AG08395 (cell line): ENCODE measurements at regions not wholly inside any gene's neighbourhood (a gene's known extent, or its start where the extent isn't known, plus 50 kb on each side); places are given as distances from the start of the nearest gene placed in this dataset.
"Not testable (repeated sequence)": the region's sequence is repeated elsewhere in the genome, so short reads cannot be mapped to it uniquely, and the experiment has no call there.

ENCODE experiments used
- DNase-seq: peaks from one replicate; pipeline ENCODE4 v3.0.0; 2012; ENCODE audit warnings: mixed read lengths, low spot score

DNA sequence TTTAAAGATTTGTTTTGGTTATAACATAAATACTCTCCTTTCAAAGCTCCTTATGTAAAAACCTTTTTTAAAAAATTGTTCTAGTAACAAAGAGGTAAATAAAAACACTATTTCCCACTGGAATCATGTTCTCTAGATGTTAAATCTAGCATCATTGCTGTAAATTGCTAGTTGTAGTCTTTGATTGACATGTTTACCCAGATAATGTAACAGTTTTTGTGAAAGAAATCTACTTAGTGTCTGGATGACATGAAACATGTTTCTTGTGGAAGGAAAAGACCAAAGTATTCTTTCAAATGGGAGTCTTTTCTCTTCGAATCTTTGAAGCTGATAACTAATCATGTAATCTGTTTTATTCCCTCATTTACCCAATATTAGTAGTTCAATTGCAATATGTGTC is 1565.9 kb upstream of the WWC1 start:
- no peak for DNase-seq

GRCh38 chr5:166726406-166726805 is 1565.0 kb upstream of the WWC1 start:
- DNase-seq, result no peak

DNA sequence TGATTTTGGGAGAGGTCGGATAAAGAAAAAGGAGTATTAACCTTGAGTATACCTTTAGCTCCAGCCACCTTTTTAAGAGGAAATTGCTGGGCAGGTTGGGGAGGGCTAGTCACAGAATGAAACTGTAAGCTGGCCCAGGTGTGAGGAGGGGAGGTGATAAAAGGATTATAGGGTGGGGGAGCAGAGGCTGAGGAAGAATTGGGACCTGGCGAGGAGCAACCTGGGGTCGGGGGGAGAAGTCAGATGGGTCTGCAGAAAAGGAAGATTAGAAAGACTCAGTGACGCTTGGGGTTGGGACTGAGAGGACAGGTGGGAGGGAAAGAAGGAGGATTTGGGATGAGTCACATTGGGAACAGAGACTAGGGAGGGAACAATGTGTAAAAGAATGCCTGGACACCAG is 1548.5 kb upstream of the WWC1 start:
- not testable (repeated sequence) for DNase-seq

GRCh38 chr5:166746506-166746905 is 1544.9 kb upstream of the WWC1 start:
- no peak for DNase-seq

- DNase-seq, result no peak
These were observed 1541.1 kb upstream of the WWC1 start for GRCh38 chr5:166750376-166750775.

GRCh38 chr5:166758151-166758550 is 1533.3 kb upstream of the WWC1 start:
- DNase-seq, result no peak

GRCh38 chr5:166767858-166768257 is 1523.6 kb upstream of the WWC1 start:
- no peak for DNase-seq

GRCh38 chr5:166768536-166768935 is 1522.9 kb upstream of the WWC1 start:
- no peak for DNase-seq

DNA sequence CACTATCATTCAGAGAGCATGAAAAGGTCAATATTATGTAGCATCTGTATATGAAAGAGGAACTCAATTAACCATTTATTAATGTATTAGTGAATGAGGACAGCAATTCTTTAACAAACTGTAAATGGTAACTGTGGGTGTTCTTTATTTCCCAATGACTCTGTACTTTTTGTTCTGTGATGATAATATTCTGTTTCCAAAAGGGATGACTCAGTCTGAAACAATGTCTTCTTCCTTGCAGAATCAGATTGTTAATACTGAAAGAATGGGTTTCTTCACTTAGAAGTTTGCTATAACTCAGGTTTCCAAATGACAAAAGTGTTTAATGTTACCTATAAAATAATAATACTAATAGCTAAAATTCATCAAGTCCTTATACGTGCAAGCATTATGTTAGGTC is 1518.7 kb upstream of the WWC1 start:
- DNase-seq, result peak; percentile 1

- no peak for DNase-seq
These were observed 1509.7 kb upstream of the WWC1 start for GRCh38 chr5:166781737-166782136.

DNA sequence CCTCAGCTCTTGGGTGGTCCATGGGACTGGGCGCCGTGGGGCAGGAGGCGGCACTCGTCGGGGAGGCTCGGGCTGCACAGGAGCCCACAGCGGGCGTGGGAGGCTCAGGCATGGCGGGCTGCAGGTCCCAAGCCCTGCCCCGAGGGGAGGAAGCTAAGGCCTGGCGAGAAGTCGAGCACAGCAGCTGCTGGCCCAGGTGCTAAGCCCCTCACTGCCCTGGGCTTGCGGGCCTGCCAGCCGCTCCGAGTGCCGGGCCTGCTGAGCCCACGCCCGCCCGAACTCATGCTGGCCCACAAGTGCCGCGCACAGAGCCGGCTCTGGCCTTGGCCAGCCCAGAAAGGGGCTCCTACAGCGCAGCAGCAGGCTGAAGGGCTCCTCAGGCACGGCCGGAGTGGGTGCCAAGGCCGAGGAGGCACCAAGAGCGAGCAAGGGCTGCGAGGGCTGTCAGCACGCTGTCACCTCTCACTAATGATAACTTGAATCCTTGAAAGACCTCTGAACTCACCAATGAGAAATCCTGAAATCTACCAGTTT is 1506.8 kb upstream of the WWC1 start:
- no peak for DNase-seq

DNA sequence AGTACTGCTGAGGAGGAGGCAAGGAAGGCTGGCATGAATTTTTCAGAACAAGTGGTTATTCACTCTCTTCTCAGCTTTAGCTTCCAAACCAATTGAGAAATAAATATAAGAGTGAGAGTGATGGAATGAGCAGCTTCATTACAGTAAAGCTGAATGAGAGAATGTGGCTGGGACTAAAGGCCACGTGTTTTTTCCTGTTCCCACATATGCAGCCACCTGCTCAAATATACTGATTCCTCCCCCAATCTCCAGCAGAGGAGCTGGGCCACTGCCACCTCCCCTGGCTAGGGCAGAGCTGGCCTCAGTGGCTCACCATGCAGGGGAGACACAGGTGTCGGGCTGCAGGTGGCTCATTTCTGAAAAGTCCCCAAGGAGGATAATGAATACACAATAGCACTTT is 1505.3 kb upstream of the WWC1 start:
- no peak for DNase-seq

DNA sequence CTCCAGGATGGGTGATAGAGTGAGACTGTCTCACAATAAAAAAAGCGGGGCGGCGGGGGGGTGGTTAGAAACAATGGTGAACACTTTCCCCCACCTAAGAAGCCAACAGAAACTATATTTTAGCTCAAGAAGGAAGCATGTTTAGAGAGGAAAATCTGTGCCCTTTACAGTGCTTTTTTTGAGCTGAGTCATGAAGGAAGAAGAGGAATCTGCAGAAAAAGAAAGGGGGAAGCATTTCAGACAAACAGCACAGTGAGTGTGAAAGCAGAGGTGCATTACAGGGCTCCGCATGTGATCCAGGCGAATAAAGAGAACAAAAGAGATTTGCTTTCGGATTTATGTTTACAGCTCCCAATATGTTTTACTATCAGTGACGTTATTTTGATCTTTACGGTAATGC is 1504.6 kb upstream of the WWC1 start:
- no peak for DNase-seq

- no peak for DNase-seq
These were observed 1503.4 kb upstream of the WWC1 start for GRCh38 chr5:166788050-166788449.

GRCh38 chr5:166795756-166796155 is 1495.7 kb upstream of the WWC1 start:
- no peak for DNase-seq

GRCh38 chr5:166803058-166803457 is 1488.4 kb upstream of the WWC1 start:
- no peak for DNase-seq

DNA sequence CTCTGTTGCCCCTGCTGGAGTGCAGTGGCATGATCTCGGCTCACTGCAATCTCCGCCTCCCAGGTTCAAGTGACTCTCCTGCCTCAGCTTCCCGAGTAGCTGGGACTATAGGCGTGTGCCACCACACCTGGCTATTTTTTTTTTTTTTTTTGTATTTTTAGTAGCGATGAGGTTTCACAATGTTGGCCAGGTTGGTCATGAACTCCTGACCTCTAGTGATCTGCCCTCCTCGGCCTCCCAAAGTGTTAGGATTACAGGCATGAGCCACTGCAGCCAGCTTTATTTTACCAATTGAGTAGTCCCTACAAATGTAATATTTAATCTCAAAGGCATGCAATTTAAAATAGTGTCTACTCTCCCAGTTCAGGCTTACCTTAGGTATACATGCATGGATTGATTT is 1487.2 kb upstream of the WWC1 start:
- not testable (repeated sequence) for DNase-seq

DNA sequence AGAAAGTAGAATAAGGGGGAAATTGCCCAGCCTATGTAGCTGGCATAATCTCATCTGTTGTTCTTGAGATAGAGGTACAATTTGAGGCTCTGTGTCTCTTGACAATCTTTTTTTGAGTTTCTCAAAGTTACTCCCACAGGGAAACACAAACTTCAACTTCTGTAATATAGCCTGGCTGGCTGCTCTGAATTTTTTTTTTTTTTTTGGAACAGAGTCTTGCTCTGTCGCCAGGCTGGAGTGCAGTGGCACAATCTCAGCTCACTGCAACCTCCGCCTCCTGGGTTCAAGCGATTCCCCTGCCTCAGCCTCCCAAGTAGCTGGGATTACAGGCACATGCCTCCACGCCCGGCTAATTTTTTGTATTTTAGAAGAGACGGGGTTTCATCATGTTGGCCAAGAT is 1486.8 kb upstream of the WWC1 start:
- not testable (repeated sequence) for DNase-seq

DNA sequence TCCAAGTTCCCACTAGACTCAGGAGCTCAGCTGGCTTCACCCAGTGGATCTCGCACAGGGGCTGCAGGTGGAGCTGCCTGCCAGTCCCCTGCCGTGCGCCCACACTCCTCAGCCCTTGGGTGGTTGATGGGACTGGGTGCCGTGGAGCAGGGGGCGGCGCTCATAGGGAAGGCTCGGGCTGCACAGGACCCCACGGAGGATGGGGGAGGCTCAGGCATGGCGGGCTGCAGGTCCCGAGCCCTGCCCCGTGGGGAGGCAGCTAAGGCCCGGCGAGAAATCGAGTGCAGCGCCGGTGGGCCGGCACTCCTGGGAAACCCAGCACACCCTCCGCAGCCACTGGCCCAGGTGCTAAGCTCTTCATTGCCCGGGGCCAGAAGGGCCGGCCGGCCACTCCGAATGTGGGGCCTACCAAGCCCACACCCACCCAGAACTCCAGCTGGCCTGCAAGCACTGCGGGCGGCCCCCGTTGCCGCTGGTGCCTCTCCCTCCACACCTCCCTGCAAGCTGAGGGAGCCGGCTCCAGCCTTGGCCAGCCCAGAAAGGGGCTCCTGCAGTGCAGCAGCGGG is 1481.3 kb upstream of the WWC1 start:
- not testable (repeated sequence) for DNase-seq

DNA sequence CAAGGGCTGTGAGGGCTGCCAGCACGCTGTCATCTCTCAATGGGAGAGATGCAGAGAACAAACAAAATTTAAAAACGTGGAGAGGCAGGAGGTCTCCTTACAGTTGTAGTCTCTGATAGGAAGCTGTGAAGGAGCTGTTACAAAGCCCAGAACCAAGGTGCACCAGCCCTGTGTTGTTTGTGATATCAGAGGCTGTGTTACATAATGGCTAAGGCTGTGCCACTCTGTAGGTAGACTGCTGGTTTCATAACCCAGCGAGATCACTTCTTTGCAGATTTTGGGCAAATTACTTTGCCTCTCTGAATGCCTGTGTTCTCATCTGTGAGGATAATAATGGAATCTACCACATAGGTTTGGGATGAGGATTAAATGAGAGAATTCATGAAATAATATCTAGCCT is 1480.7 kb upstream of the WWC1 start:
- no peak for DNase-seq

DNA sequence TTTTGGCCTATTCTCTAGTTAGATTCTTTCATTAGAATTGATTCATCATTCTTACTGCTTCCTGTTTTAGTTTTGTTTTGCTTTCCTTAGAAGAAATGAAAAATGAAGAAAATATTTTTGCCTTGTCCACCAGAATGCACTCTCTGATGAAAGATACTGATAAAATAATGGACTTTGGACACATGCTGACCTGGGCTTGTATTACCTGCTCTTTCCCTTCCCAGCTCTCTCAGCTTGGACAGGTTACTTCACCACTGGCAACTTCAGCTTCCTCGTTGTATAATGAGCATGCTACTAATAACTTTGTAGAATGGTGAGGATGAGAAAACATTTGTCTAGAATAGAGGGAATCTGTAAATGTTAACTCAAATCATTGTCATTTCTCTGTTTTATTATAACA is 1468.1 kb upstream of the WWC1 start:
- no peak for DNase-seq

- DNase-seq, result no peak
These were observed 1457.2 kb upstream of the WWC1 start for GRCh38 chr5:166834246-166834645.

- no peak for DNase-seq
These were observed 1446.4 kb upstream of the WWC1 start for GRCh38 chr5:166845044-166845443.

DNA sequence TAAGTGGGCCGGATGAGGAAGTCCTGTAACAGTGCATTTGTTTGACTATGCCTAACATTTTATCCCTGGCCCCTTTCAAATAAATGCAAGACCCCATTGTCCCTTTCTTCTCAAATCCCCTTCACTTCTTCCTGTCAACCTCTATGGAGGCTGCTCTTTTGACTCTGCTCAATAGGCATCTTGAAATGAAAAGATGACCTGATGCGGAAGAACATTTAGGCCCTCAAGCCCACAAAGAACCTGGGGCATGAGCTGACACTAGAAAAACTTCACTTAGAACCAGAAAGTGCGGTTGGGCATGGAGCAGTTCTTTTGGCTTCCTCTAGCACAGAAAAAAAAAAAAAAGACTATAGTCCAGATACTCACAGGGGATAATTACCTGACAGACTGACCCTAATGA is 1434.7 kb upstream of the WWC1 start:
- no peak for DNase-seq

- no peak for DNase-seq
These were observed 1431.0 kb upstream of the WWC1 start for GRCh38 chr5:166860426-166860825.
